ENCODE measurements at regions not wholly inside any gene's neighbourhood (a gene's known extent, or its start where the extent isn't known, plus 50 kb on each side); places are given as distances from the start of the nearest gene placed in this dataset.
A peak's percentile ranks its signal among the peaks of the same experiment; 100 is the strongest.

GRCh38 chr15:58340176-58340575, 91.6 kb upstream of the LIPC start:
- TF ChIP-seq CTCF (IDR thresholded peaks at IDR 0.05; ENCODE audit: insufficient read depth, low read depth, low read length, missing control alignments) = no peak
- DNase-seq (ENCODE audit: low read depth) = peak; percentile 37
- no peak overlapping the region for H3K4me3 ChIP-seq (ENCODE audit: low read length)

- DNase-seq (ENCODE audit: low read depth) = no peak
- no peak for TF ChIP-seq CTCF (IDR thresholded peaks at IDR 0.05; ENCODE audit: insufficient read depth, low read depth, low read length, missing control alignments)
- no peak overlapping the region for H3K4me3 ChIP-seq (ENCODE audit: low read length)
These were observed 89.3 kb upstream of the LIPC start for GRCh38 chr15:58342508-58342907.

- TF ChIP-seq CTCF (IDR thresholded peaks at IDR 0.05; ENCODE audit: insufficient read depth, low read depth, low read length, missing control alignments) = no peak
- no peak for DNase-seq (ENCODE audit: low read depth)
- H3K4me3 ChIP-seq (ENCODE audit: low read length) = no peak overlapping the region
These were observed 87.3 kb upstream of the LIPC start for GRCh38 chr15:58344213-58345070.

- no peak for TF ChIP-seq CTCF (IDR thresholded peaks at IDR 0.05; ENCODE audit: insufficient read depth, low read depth, low read length, missing control alignments)
- DNase-seq (ENCODE audit: low read depth) = peak; percentile 42
- H3K4me3 ChIP-seq (ENCODE audit: low read length) = no peak overlapping the region
These were observed 85.4 kb upstream of the LIPC start for GRCh38 chr15:58346361-58346760.

- no peak for DNase-seq (ENCODE audit: low read depth)
- H3K4me3 ChIP-seq (ENCODE audit: low read length) = no peak overlapping the region
- TF ChIP-seq CTCF (IDR thresholded peaks at IDR 0.05; ENCODE audit: insufficient read depth, low read depth, low read length, missing control alignments) = no peak
These were observed 83.5 kb upstream of the LIPC start for GRCh38 chr15:58348095-58348812.

GRCh38 chr15:58352026-58352929, 79.5 kb upstream of the LIPC start:
- DNase-seq (ENCODE audit: low read depth) = no peak
- TF ChIP-seq CTCF (IDR thresholded peaks at IDR 0.05; ENCODE audit: insufficient read depth, low read depth, low read length, missing control alignments) = no peak

More at GRCh38 chr15:58352026-58352929, 79.5 kb upstream of the LIPC start:
- no peak overlapping the region for H3K4me3 ChIP-seq (ENCODE audit: low read length)

All from epithelial cell of esophagus (primary cell).